ENCODE measurements at regions not wholly inside any gene's neighbourhood (a gene's known extent, or its start where the extent isn't known, plus 50 kb on each side); places are given as distances from the start of the nearest gene placed in this dataset.

DNA sequence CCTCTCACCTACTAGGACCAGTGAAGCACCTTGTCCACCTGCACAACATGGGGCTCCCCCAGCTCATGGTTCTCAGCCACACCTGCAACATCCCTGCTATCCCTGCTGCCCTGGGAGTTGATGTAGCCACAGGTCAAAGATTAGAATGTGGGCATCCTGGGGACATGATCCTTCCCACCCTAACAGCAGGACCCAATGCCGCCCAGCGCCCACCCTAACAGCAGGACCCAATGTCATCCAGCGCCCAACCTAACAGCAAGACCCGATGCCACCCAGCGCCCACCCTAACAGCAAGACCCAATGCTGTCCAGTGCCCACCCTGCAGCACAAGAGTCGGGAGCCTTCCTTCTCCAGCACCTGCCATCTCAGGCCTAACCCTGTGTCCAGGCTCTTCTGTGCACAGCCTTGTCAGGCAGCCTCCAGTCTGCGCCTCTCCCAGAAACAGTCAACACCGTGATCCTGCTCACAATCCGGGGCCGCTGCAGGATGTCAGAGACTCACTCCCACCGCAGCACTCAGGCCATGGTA lies 237.3 kb upstream of the SALL3 start:
- no peak for DNase-seq (ENCODE audit: low spot score)

DNA sequence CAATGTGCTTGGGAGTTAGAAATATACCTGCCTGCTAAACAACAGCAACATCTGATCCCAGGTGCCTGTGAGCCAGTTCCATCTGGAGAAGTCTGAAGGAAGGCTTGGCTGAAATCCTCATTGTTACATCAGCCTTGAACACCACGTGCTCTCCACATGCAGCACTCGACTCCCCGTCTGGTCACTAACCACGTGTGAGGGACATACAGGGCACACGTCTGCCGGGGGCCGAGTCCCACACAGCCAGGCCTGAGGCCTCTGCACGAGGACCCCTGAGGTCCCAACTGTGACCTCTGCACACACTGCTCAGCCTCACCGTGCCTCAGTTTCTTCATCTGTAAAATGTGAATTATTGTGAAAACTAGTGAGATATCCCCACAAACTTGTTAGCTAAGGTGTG lies 236.5 kb upstream of the SALL3 start:
- no peak for DNase-seq (ENCODE audit: low spot score)

DNA sequence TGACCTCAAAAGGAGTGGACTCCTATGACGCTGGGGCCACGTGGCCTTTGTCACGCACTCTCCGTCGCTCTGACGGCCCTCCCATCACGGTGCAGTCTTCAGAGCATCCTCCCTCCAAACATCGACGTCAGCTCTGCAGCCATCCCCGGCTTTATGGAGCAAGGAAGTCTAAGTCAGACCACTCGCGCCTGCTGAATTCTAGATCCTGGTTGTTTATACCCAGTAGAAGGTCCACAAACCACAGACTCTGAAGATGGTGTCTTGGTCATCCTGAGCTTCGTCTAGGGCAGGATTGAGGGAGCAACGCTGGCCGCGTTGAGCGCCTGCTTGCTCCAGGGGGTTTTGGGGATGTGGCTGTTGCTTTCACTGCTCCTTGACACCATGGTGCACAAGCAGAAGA lies 228.0 kb upstream of the SALL3 start:
- DNase-seq (ENCODE audit: low spot score), result no peak

DNA sequence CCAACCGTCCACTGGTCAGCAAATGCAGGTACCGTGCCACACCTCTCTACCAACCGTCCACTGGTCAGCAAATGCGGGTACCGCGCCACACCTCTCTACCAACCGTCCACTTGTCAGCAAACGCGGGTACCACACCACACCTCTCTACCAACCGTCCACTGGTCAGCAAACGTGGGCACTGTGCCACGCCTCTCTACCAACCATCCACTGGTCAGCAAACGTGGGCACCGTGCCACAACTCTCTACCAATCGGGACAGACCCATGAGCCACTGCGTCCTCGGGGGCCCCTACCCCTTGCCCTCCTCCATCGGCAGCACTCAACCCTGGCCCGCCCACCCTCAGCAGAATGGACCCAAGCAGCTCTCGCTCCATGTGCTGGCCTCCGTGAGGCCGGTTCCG lies 226.4 kb upstream of the SALL3 start:
- DNase-seq (ENCODE audit: low spot score), result no peak

DNA sequence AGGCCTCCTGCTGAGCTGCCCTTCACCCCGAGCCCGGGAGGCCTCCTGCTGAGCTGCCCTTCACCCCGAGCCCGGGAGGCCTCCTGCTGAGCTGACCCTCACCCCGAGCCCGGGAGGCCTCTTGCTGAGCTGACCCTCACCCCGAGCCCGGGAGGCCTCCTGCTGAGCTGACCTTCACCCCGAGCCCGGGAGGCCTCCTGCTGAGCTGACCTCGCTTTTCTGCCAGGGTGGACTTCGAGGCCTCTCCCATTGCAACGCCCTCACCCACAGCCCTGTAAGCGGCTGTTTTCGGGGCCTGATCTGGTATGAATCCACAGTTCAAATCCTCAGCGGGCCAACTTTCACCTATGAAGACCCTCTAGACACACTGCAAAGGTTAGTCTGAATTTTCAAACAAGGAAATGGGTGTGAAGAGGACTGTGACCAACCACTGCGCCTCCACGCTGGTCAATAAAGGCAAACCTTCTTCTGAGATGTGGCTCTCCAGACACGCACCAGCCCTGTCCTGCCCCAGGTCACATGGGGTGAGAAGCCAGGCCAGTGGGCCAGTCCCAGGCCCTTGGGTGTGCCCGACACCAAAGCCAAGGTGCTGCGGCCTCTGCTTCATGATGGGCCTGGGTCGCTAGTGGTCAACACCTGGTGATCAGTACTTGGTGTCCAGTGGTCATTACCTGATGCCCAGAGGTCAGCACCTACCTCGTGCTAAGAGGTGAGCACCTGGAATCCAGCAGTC lies 225.1 kb upstream of the SALL3 start:
- DNase-seq (ENCODE audit: low spot score), result no peak

DNA sequence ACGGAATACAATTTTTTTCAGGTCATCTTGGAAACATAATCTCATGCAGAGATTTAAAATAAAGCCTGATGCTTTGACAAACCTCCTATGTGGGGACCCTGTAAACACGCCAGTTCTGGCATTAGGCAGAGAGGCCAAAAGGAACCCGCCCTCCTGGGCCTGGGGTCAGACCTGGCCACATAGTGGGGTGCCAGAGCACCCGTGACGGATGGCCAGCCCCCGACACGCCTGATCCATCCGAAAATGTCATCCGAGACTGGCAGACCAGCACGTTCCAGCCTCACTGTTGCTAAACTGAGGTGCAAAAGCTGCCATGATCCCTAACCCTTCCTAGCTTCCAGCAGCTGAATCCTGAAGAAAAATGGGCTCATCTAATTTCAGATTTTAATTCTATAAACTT lies 222.6 kb upstream of the SALL3 start:
- DNase-seq (ENCODE audit: low spot score), result no peak

DNA sequence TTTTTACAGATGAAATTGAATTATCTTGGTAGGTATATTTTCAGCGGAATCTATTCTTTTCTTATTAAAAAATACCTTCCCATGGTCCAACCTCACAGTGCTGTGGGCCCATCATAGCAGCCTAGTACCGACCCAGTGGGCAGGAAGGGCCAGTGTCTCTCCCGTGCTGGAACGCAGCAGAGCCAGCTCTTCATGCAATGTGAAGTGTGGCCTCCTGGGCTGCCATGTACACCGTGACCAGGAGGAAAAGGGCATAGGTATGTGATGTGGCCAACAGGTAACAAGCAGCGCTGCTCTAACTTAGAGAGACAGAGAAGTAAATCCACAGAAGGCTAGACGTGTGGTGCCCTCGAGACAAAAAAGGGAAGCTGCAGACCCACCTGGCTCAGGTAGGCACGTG lies 221.1 kb upstream of the SALL3 start:
- DNase-seq (ENCODE audit: low spot score), result no peak

DNA sequence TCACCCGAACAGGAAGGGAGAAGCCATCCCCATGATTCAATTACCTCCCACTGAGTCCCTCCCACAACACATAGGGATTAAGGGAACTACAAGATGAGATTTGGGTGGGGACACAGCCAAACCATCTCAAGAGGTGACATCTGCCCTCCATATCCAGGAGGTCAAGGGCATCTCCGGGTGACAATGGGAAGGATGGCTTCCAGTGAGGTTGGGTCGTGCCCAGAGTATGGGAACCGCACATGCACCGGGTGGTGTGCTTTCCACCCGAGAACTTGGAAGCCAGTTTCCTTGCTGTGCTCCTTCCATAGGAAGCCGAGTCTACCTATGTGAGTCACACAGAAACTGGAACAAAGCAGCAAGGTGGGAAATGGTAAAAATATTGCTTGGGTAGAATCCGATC lies 216.9 kb upstream of the SALL3 start:
- no peak for DNase-seq (ENCODE audit: low spot score)

DNA sequence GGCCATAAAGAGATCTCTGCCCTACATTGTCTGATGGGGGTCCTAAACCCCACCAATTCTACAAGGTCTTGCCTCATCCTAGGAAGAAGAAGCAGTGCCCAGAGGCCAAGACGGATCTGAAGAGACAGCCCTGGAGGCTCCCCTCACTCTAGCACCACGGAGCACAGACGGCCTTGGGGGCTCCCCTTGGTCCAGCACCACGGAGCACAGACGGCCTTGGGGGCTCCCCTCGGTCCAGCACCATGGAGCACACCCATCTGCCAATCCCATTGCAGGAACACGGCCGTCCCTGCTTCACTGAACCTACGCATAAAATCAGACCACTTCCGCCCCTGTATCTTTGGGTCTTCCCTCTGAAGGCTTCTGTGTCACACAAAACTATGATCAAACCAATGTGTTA lies 215.1 kb upstream of the SALL3 start:
- no peak for DNase-seq (ENCODE audit: low spot score)

DNA sequence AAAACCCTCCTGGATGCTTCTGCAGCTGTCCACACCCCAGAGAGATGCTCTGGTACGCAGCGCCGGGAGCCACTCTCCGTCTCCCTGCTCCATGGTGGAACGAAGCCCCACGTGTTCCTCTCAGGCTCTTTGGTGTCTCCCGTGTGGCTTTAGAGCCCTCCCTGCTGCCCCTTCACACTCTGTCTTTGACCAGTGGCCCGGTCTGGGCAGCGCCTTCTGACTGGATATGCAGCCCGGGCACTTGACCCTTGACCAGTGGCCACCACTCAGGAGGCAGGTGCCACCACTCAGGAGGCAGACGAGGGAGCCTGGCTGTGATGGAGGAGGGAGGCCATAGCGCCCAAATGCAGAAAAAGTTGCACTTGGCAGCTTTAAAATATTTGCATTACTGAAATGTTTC lies 214.5 kb upstream of the SALL3 start:
- DNase-seq (ENCODE audit: low spot score), result no peak

DNA sequence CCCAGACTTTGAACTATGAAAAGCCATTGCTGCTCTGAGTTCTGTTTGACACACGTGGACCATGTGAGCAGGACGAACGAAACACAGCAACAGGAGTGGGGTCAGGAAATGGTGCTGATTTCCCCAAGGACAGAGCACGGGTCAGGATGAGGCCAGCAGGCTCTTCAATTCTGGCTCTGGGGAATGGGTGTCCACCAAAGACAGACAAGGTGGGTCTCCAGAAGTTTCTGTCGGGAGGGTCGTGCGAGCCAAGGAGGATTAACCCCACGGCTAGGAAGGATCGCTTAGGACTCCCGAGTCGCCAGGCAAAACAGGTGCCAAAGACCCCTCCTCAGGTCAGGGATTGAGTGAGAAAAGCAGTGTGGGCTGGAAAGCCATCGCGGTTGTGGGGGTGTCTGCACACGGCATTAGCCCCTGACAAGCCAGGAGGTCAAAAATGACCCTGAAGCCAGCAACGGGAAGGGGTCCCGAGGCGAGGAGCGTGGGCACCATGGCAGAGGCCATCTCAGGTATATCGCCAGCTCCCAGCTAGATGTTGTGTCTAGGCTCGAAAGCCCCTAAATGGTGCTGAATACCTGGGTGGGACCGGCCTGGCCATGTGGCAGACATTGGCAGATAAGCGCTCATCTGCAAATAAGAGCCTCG lies 213.9 kb upstream of the SALL3 start:
- DNase-seq (ENCODE audit: low spot score), result no peak

DNA sequence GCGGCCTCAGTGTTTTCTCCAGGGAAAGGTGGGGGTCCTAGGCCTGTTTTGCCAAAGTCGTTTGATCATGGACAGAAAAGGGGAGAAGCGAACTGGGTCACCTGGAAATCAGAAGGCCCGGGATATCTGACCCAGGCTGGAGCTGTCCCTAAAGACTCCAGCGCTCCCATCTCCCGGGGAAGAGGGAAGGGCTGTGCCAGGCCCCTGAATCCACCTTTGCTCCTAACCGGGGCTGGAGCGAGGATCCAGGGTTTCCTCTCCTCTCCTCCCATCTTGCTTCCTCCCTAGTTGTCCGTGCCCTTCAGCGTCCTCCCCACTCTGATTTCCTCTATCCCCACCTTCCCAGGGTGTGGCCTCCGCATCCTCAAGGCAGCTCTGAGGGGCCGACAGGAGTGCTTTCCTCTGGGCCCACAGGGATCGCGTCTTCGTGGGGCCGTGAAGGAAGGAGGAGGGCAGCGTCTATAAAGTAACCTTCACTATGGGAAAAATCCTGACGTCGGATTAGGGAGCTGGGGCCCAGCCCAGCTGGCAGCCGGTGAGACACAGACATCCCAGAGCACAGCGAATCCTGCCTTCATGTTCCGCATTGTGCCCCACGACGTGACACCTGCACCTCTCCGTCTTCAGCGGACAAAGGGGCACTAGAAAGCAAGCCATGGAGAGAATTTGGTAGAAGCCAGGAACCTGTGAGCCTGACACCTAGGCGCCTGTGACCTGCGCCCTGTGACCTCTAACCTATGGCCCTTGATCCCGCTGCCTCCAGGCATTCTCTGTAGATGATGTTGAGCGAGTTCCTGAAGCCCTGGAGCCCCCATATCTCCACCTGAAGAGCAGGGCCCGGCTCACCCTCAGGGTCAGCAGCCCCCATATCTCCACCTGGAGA lies 212.7 kb upstream of the SALL3 start:
- DNase-seq (ENCODE audit: low spot score), result no peak

DNA sequence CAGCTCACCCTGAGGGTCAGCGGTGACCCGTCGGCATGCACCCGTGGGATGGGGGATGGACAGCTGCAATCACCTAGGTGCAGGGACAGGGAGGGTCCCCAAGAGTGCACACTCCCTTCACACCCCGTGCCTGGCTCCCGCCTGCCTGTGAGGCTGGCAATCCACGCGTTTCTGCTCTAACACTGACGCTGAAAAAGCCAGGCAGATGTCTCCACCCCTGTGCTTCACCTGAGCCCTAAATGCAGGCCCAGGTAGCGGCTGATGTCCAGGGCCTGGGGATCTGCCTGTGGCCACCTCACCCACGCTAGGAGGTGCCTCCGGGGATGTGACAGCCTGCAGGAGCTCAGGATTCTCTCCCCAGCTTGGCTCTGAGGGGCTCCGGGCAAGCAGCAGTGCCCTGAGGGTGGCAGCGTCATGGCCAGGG lies 212.0 kb upstream of the SALL3 start:
- DNase-seq (ENCODE audit: low spot score), result no peak

DNA sequence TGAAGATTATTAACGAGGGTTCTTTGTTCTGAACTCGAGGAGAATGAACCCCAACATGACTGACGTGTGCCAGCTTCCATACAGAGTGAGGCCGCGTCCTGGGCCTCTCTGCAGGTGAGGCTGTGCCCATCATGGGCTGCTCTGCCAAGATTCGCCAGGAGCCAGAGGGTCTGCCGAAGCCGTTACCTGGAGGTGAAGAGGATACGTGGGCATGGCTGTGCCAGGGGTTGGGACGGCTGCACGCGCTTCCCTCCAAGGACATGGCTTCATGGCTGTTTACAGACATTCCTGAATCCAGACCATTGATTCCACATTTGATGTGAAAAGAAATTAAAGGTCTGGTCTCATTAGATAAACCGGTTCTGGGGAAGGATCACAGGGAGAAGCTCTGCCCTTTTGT lies 211.4 kb upstream of the SALL3 start:
- no peak for DNase-seq (ENCODE audit: low spot score)

DNA sequence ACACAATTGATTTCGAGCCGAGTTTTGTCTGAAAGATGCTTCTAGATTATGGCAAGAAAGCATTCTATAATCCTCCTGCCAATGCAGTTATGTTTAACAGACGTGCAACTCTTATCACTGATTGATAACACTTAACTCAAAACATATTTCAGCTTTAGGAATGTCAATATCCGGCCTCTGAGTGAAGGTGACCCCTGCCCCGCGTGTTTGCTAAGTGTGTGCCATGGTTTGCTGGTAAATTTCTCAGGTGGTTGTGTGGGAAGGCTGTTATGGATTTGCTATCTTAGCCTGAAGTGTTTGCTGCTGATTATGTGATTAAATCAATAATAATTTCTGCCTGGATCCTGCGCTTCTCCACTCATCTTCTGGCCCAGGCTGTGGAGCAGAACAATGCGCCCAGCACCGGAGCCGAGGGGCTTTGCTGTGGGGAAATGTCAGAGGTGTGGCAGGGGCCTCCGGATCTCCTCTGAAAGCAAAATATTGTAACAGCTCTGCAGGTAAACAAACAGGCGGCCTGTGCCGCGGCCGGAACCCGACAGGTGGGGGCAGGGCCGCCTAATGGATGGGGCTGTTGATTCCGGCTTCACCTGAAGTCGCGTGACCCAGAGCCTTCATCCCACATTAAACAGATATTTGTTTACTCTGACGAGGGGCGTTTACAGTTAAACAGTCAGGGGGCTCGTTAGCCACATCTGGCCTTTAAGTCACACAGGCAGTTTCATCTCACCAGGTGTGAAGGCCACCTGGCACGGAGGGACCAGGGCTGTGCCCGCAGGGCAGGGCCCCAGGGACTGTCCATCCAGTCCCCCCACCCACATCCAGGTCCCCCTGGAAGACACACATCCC lies 210.7 kb upstream of the SALL3 start:
- DNase-seq (ENCODE audit: low spot score), result no peak

DNA sequence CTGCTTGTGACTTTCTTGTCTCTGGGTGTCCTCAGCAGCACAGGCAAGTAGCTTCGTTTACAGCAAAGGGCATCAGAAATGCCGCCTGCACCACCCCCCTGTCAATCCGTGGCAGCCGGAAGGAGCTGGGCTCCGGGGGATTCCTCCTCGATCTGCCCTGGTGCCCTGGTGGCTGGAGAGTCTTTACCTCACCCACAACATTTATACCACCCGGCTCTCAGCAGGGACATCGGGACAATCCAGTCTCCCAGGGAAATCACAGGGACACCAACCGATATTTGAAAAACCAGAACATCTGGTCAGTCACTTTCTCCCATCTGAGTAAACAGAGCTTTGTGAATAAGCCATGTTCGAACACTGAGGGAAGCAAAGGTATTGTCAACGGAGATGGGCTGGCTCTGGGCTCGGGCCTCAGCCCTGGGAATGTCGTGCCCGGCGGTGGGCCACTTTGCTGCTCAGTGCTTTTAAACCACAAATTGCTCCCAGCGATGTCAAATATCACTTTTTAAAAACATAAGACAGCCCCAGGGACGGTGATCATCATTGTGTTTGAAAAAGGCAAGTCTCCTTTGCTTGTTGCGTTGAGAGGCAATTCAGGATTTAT lies 210.0 kb upstream of the SALL3 start:
- DNase-seq (ENCODE audit: low spot score), result no peak

DNA sequence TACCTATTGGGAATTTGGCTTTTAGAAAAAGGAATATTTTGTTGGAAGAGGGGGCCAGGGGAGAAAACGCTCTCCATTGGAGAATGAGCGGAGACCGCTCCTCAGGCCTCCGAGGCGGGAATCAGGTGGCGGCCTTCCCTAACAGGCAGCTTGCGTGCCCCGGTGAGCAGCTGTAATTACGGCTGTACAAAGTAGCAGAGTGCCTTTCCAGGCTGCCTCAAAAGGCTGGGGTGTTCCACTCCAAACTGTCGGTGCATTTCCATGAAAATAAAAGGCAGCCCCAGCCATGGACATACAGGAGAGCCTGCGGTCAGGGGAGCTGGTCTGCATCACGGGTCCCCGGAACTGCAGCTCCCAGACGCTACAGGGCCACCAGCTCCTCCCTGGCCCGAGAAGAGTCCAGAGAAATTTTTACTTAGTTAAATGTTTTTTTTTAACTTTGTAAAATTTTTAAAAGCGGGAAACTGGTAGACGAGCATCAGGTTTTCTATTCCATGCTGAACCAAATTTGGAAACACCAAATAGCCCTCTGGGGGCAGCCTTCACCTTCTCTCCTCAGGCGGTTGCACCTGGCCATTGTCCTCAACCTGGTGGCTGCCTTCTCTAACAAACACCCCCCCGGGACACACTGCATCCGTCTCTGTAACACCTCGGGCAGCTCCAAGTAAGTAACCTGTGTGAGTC lies 209.3 kb upstream of the SALL3 start:
- DNase-seq (ENCODE audit: low spot score), result no peak

DNA sequence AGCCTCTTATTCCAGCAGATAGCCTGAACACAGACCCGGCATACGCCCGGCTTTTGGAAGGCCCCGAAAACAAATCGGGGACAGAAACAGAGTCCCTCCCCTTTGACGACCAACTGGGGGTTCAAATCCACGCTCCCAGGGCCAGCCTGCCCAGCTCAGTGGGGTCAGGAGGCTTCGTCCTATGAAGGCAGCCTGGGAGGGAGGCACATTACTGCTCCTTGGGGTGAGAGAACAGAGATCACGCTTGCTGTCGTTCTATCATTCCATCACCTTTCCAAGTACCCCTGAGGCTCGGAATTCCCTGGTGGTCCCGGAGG lies 208.8 kb upstream of the SALL3 start:
- no peak for DNase-seq (ENCODE audit: low spot score)

DNA sequence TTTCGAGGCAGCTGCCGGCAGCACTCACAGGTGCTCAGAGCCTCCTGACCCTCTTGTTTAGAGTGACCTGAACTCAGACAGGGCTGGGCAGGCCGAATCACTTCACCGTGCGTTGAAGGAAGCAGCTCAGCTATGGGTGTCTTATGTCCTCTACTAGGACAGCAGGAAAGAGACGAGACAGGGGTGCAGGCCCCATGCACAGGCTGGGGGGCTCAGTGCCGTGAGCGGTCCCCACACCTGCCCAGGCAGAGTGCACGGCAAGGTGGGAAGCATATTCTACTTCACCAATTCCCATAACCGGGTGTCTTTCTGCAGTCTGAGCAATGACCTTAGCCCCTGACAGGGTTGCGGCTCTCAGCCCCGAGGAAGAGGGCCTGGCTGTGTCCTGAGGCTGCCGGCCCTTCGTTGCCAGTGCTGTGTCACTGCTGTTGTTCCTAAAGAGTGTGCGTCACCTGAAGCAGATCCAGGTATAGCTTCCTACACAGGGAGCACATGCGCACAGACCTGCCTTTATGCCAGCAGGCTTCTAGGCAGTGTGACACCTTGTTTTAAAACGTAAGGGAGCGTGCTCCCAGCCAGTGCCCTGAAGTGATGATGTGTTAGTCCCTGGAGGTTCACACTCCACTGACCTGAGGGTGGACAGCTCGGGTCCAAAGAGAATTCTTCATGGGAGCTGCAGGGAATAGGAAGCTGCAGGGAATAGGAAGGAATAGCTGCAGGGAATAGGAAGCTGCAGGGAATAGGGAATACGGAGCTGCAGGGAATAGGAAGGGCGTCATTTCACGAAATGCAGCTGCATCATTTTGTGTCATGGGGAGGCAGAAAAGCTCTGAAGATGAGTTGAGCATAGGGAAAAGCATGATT lies 207.9 kb upstream of the SALL3 start:
- DNase-seq (ENCODE audit: low spot score), result no peak

All from D341Med (cell line).